HG03066 (cell line): ENCODE measurements at regions not wholly inside any gene's neighbourhood (a gene's known extent, or its start where the extent isn't known, plus 50 kb on each side); places are given as distances from the start of the nearest gene placed in this dataset.
"Not testable (repeated sequence)": the region's sequence is repeated elsewhere in the genome, so short reads cannot be mapped to it uniquely, and the experiment has no call there.

Experiments
- ATAC-seq: cut with Tn5 transposase; IDR thresholded peaks from one replicate; pipeline ENCODE4 v1.9.1; 2021; ENCODE audit warnings: low read depth; ENCODE audit not compliant: unreplicated experiment

GRCh38 chr5:85646641-85647040, 971.1 kb upstream of the COX7C start:
- no peak for ATAC-seq

DNA sequence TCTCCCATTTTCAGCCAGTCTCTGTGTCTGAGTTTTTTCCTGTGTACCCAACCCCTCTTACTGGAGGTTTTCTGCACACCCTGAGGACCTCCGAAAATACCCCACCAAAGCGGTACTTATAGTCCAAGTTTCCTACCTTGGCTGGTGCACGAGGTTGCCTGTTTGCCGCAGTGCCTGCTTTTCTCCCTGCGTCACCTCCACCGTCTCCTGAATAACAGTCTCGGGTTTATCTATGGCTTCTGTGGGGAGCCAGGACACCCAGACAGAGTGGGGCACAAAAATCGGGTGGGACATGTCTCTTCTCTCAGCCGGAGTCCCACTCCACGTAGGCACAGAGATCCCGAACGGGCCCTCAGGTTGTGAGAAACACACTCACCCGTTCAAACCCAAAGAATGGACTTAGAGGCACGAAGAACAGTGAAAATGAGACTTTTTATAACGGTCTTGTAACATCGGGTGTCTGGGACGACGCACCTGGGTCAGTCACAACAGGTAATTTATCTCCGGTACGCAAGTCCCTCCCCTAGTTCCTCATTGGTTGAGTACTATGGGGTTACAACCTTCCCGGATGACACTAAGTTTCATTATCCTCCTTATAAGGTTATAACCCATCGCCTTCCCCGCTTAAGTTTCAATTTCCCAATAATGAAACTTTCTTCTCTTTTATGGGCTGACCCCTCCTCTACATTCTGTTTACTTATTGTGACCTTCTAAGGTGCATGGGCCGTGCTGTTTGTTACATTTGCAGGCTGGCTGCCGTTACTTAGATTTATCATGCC, 970.2 kb upstream of the COX7C start:
- no peak for ATAC-seq

DNA sequence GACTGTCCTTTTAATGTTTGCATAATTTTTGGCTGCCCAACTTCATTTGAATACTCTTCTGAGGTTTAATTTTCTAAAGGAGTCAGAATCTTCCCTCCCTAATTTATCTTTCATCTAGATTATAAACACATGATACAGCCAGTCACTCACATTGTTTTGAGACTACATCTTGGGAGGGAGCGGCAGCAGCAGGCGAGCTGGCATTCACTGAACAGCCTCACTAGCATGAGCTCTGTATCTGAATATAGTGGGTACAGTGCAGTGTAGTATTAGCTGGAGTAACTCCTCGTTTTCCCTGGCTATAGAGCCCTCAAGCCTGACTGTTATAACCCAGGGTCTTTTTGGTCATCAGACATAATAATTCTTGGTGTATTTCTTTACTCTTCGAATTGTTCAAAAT, 969.2 kb upstream of the COX7C start:
- ATAC-seq = no peak

DNA sequence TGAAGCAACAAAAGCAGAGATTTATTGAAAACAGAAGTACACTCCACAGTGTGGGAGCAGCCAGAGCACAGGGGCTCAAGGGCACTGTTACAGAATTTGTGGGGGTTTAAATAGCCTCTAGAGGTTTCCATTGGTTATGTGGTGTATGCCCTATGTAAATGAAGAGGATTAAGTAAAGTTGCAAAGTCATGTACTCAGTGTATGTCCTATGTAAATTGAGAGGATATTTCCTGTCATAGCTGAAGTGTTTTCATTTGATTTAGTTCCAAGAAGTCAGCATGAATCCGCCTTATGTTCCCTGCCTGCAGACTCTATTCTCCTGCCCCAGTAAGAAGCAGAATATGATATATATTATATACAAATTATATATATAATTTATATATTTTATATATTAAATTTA, 966.0 kb upstream of the COX7C start:
- no peak for ATAC-seq

GRCh38 chr5:85654144-85654543, 963.6 kb upstream of the COX7C start:
- ATAC-seq = not testable (repeated sequence)

GRCh38 chr5:85656050-85656449, 961.7 kb upstream of the COX7C start:
- no peak for ATAC-seq

- not testable (repeated sequence) for ATAC-seq
These were observed 960.4 kb upstream of the COX7C start for GRCh38 chr5:85657328-85657727.

- ATAC-seq = not testable (repeated sequence)
These were observed 954.6 kb upstream of the COX7C start for GRCh38 chr5:85662969-85663707.

- no peak for ATAC-seq
These were observed 954.1 kb upstream of the COX7C start for GRCh38 chr5:85663708-85664031.

GRCh38 chr5:85670417-85670816, 947.3 kb upstream of the COX7C start:
- no peak for ATAC-seq

- ATAC-seq = no peak
These were observed 946.3 kb upstream of the COX7C start for GRCh38 chr5:85671223-85671970.

DNA sequence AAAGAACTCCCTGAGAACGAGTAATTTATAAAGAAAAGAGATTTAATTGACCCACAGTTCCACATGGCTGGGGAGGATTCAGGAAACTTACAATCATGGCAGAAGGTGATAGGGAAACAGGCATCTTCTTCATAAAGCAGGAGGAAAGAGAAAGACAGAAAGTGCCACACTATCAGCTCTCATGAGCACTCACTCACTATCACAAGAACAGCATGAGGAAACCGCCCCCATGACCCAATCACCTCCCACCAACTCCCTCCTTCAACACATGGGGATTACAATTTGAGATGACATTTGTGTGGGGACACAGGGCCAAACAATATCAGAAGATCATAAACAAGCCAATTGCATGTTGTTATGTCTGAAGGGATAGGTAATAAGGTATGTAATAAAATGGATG, 935.9 kb upstream of the COX7C start:
- ATAC-seq = no peak

DNA sequence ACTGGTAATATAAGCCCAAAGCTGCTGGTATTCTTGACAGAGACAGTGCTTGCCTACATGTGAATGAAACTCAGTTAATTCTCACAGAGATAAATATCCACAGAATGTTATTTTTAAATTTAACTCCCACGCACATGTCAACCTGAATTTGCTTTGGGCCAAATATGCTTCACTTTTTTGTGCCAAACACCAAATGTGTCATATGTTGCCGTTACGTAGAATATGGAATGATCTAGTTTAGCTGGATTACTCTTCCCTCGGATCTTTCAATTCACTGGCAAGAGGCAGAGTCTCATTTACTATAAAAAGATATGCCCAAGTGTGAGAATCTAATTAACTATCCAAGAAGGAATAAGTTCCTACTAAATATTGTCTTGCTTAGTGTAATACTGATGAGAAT, 933.4 kb upstream of the COX7C start:
- no peak for ATAC-seq

- peak; percentile 66 for ATAC-seq
These were observed 914.4 kb upstream of the COX7C start for GRCh38 chr5:85703296-85703695.

- no peak for ATAC-seq
These were observed 908.0 kb upstream of the COX7C start for GRCh38 chr5:85709728-85710127.

GRCh38 chr5:85716344-85717202, 901.2 kb upstream of the COX7C start:
- no peak for ATAC-seq

DNA sequence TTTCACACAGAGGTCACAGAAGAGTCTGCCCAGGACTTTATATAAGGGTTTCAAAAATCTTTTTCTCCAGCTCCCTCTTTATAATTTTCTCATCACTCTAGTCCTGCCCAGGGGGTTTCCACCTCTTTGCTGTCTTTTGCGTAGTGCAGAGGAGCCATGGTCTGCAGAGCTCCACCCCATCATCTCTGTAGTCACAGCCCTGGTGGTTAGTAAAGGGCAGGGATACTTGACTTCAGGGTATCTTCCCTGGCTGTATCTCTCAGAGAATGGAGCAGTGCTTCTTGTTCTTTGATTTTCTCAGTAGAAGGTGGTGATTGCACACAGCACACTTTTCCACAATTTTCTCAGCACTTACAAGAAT, 900.6 kb upstream of the COX7C start:
- no peak for ATAC-seq

GRCh38 chr5:85732185-85732584, 885.6 kb upstream of the COX7C start:
- no peak for ATAC-seq

DNA sequence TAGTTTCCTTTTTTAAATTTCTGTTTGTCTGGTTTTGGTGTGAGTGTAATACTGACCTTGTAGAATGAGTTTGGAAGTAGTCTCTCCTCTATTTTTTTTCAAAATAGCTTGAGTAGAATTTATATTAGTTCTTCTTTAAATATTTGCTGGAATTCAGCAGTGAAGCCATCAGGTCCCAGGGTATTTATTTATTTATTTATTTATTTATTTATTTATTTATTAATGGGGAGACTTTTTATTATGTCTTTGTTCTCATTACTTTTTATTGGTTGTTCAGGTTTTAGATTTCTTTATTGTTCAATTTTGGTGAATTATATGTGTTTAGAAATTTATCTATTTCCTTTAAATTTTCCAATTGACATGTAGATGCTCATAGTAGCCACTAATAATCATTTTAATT, 875.8 kb upstream of the COX7C start:
- no peak for ATAC-seq

- no peak for ATAC-seq
These were observed 857.2 kb upstream of the COX7C start for GRCh38 chr5:85760519-85760918.

- ATAC-seq = no peak
These were observed 848.4 kb upstream of the COX7C start for GRCh38 chr5:85769347-85769746.
